ENCODE measurements at regions not wholly inside any gene's neighbourhood (a gene's known extent, or its start where the extent isn't known, plus 50 kb on each side); places are given as distances from the start of the nearest gene placed in this dataset.

DNA sequence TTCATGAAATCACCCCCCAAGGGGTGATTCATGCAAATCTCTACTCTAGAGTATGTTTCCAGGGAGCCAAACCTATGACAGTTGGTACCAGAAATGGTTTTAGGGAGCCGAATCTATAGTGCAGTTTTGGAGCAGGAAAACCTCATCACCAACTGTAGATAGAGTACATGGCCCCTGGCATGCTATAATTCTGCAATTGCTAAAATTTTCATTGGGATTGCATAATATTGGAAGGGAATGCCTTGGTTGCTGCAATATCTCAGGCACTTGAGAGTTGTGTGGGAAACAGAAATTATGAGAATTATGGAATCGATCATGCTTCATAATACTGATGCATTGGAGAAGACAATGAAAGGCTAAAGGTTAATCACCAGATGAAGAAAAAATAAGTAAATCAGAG lies 148.2 kb upstream of the PLPPR1 start:
- no peak overlapping the region for H3K4me3 ChIP-seq
- TF ChIP-seq, protein P1, sequence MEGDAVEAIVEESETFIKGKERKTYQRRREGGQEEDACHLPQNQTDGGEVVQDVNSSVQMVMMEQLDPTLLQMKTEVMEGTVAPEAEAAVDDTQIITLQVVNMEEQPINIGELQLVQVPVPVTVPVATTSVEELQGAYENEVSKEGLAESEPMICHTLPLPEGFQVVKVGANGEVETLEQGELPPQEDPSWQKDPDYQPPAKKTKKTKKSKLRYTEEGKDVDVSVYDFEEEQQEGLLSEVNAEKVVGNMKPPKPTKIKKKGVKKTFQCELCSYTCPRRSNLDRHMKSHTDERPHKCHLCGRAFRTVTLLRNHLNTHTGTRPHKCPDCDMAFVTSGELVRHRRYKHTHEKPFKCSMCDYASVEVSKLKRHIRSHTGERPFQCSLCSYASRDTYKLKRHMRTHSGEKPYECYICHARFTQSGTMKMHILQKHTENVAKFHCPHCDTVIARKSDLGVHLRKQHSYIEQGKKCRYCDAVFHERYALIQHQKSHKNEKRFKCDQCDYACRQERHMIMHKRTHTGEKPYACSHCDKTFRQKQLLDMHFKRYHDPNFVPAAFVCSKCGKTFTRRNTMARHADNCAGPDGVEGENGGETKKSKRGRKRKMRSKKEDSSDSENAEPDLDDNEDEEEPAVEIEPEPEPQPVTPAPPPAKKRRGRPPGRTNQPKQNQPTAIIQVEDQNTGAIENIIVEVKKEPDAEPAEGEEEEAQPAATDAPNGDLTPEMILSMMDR (IDR thresholded peaks at IDR 0.05): no peak

DNA sequence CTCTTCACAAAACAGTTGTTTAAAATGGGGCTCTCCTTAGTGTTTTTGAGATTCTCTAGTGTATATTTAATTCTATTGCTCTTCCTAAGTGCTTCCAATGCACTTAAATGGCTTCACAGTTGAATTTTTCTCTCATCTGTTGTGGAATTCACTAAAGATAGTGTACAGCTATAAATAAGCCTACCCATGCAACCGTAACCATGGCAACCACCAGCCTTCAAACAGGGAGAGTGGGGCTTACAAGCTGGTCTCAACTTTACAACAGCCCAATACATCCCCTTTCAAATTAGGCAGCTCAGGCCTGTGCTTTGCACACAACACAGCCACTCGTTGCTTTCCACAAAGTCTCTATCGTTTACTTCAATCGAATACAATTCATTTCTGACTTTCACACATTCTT lies 144.0 kb upstream of the PLPPR1 start:
- ATAC-seq (no peak), DNase-seq (no peak)
- Histone ChIP-seq H3K27ac (no peak overlapping the region), H3K4me1 (no peaks in the 10 kb centered on the region), H3K36me3 (no peaks in the 10 kb centered on the region), H3K27me3 (no peaks in the 10 kb centered on the region), H3K4me3 (no peak overlapping the region), H3K9me3 (no peaks in the 10 kb centered on the region)
- intact Hi-C loops (cut with DNase I): no loop called here
- TF ChIP-seq, protein P1 (IDR thresholded peaks at IDR 0.05): no peak

More for the DNA sequence above, 148.2 kb upstream of the PLPPR1 start:
- intact Hi-C loops (cut with DNase I): no loop called here
- ATAC-seq: no peak
- Histone ChIP-seq H3K9me3 (no peaks in the 10 kb centered on the region), H3K36me3 (no peaks in the 10 kb centered on the region), H3K27me3 (no peaks in the 10 kb centered on the region), H3K4me1 (no peaks in the 10 kb centered on the region), H3K27ac (no peak overlapping the region)
- DNase-seq: no peak

DNA sequence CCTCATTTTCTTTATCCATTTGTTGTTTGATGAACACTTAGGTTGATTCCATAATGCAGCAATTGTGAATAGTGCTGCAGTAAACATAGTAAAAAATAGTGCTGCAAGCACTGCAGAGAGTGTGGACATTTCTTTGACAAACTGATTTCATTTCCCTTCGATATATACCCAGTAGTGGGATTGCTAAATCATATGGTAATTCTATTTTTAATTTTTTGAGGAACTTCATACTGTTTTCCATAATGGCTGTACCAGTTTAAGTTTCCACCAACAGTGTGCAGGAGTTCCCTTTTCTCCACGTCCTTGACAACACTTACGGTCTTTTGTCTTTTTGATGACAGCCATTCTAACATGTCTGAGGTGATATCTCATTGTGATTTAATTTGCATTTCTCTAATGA lies 138.2 kb upstream of the PLPPR1 start:
- no peaks in the 10 kb centered on the region for H3K27me3 ChIP-seq
- no peak overlapping the region for H3K4me3 ChIP-seq
- H3K36me3 ChIP-seq: no peaks in the 10 kb centered on the region
- no peak for DNase-seq
- TF ChIP-seq, protein P1 (IDR thresholded peaks at IDR 0.05): no peak
- H3K27ac ChIP-seq: no peak overlapping the region
- no peak for ATAC-seq
- intact Hi-C loops (cut with DNase I): no loop called here
- no peaks in the 10 kb centered on the region for H3K4me1 ChIP-seq
- no peaks in the 10 kb centered on the region for H3K9me3 ChIP-seq

DNA sequence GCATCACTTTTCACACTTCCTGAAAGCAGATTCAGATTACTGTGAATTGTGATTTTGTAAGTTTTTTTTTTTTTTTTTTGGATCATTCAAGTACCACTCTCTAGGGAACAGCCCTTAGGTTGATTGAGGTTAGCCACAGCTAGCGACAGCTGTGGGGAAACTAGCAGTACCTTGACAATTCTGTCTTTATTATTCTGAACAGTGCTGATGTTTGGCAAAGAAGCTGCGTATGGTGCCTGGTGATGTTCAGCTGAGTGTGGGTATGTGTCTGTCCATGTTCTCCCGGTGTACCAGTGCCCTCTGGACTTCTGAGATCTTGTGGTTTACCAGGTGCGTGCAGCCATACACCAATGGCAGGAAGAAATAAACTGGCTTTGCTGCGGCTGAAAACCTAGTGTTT lies 117.3 kb upstream of the PLPPR1 start:
- Histone ChIP-seq H3K36me3 (no peaks in the 10 kb centered on the region), H3K9me3 (no peaks in the 10 kb centered on the region), H3K27ac (no peak overlapping the region), H3K4me1 (no peaks in the 10 kb centered on the region), H3K27me3 (no peaks in the 10 kb centered on the region), H3K4me3 (no peak overlapping the region)
- intact Hi-C loops (cut with DNase I): no loop called here
- TF ChIP-seq, protein P1 (IDR thresholded peaks at IDR 0.05): no peak
- ATAC-seq (no peak), DNase-seq (no peak)

DNA sequence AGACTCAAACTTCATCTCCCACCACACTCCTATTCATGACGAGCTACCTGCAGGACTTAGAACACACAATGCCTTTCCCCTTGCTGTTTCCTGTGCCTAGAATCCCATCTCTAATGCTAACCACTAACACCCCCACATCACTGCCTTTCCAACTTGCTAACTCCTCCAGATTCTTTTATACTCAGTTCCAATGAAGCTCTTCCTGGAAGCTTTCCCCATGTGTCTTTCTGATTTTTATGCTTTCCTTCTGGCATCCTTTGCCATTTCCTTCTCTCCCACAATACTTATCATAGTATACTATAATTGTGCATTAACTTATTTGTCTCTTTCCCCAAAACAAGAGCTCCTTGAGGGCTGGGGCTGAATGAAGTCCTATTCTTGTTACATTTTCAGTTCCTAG lies 115.3 kb upstream of the PLPPR1 start:
- intact Hi-C loops (cut with DNase I): no loop called here
- H3K27ac ChIP-seq: no peak overlapping the region
- TF ChIP-seq, protein P1 (IDR thresholded peaks at IDR 0.05): no peak
- H3K4me3 ChIP-seq: no peak overlapping the region
- H3K9me3 ChIP-seq: no peaks in the 10 kb centered on the region
- no peak for ATAC-seq
- DNase-seq: no peak
- no peaks in the 10 kb centered on the region for H3K4me1 ChIP-seq
- no peaks in the 10 kb centered on the region for H3K27me3 ChIP-seq
- no peaks in the 10 kb centered on the region for H3K36me3 ChIP-seq
